K562 (cell line): ENCODE measurements at regions not wholly inside any gene's neighbourhood (a gene's known extent, or its start where the extent isn't known, plus 50 kb on each side); places are given as distances from the start of the nearest gene placed in this dataset.

ENCODE experiments used
- ATAC-seq: fragments of 200-7000 bp; cut with Tn5 transposase; 3 replicates; pipeline ENCODE4 v1.9.1; 2020; ENCODE audit warnings: moderate library complexity
- BruUV-seq: library from RNA; stranded (reverse); fragments of 400-500 nt; replicated peaks from 2 replicates; lab custom pipeline; 2021; lab: Mats Ljungman, UMichigan
- CTCF ChIA-PET: fragments of 300-600 bp; formaldehyde crosslinking; extraction: SDS; loops from one replicate; lab custom pipeline; 2021; ENCODE audit warnings: low intra/inter-chr PET ratio; lab: Yijun Ruan, JAX
- POLR2A ChIA-PET: fragments of 300-600, 350-650 bp; sonication (Branson Sonifier 250); formaldehyde crosslinking; extraction: SDS; loops from one replicate; lab custom pipeline; 2021; ENCODE audit warnings: antibody characterized with exemption, inconsistent platforms; lab: Yijun Ruan, JAX
- DNase-seq, 4 experiments: peaks; one replicate each; pipeline versions ENCODE4 v3.0.0 to v3.0.0-alpha.2; 2011 to 2018; ENCODE audit warnings: low spot score in 3 of 4, mixed read lengths in 3 of 4; ENCODE audit errors: extremely low read depth in 1 of 4
- FAIRE-seq: peaks from 2 replicates; lab custom pipeline; 2011; peaks lifted over from hg19 to GRCh38; lab: Jason Lieb, UNC
- H2AFZ ChIP-seq: 2 replicates; pipeline ENCODE4 v1.6.0; 2011; ENCODE audit warnings: low read depth, low read length, control low read depth, inconsistent platforms
- H3K27ac ChIP-seq: fragments of 200-600 bp; 3 replicates; pipeline ENCODE4 v1.8.0; 2011; ENCODE audit warnings: low read depth, mild to moderate bottlenecking, control low read depth, inconsistent platforms, low read length, moderate library complexity, mixed read lengths; ENCODE audit errors: extremely low read depth
- H3K27me3 ChIP-seq, 2 experiments: fragments of 300-600 bp in 1 of 2; 2 replicates in 1 of 2; 3 replicates in 1 of 2; pipeline versions ENCODE4 v1.6.0 to v1.8.0; 2011; ENCODE audit warnings: inconsistent platforms in 2 of 2, low read length in 2 of 2, mild to moderate bottlenecking in 1 of 2, mixed read lengths in 1 of 2, moderate library complexity in 1 of 2; ENCODE audit not compliant: control insufficient read depth in 2 of 2, insufficient read depth in 2 of 2
- H3K36me3 ChIP-seq: fragments of 300-600 bp; 3 replicates; pipeline ENCODE4 v1.8.0; 2011; ENCODE audit warnings: mild to moderate bottlenecking, low read length, inconsistent platforms; ENCODE audit not compliant: control insufficient read depth, insufficient read depth
- H3K4me1 ChIP-seq, 2 experiments: fragments of 200-600 bp in 1 of 2; replicated peaks in 1 of 2; 2 replicates in 1 of 2; 3 replicates in 1 of 2; pipeline versions ENCODE4 v1.5.1 to v1.8.0; 2011; ENCODE audit warnings: inconsistent platforms in 2 of 2, low read length in 2 of 2, mild to moderate bottlenecking in 1 of 2, mixed read lengths in 1 of 2, moderate library complexity in 1 of 2; ENCODE audit not compliant: control insufficient read depth in 2 of 2, insufficient read depth in 2 of 2
- H3K4me2 ChIP-seq: 2 replicates; pipeline ENCODE4 v1.6.1; 2011; ENCODE audit warnings: low read length, control low read depth, inconsistent platforms, mixed read lengths; ENCODE audit not compliant: insufficient read depth
- H3K4me3 ChIP-seq: fragments of 200-600 bp; sonication (generic), shearing (Covaris generic); 2 replicates; pipeline ENCODE4 v1.5.1; 2016; ENCODE audit warnings: control low read depth, inconsistent platforms
- H3K79me2 ChIP-seq: fragments of 200-600 bp; 3 replicates; pipeline ENCODE4 v1.8.0; 2011; ENCODE audit warnings: low read length, inconsistent platforms; ENCODE audit not compliant: control insufficient read depth, insufficient read depth
- H3K9ac ChIP-seq, 2 experiments: 2 replicates each; pipeline versions ENCODE4 v1.6.0 to v1.6.1; 2011; ENCODE audit warnings: low read depth in 2 of 2, low read length in 2 of 2, control low read depth in 1 of 2, inconsistent platforms in 1 of 2, mild to moderate bottlenecking in 1 of 2, mixed read lengths in 1 of 2; ENCODE audit not compliant: insufficient read depth in 1 of 2
- H3K9me1 ChIP-seq: one replicate; pipeline ENCODE4 v1.6.0; 2011; ENCODE audit warnings: inconsistent platforms, mild to moderate bottlenecking, low read length, moderate library complexity; ENCODE audit not compliant: control insufficient read depth, insufficient read depth
- H3K9me3 ChIP-seq: replicated peaks from 2 replicates; pipeline ENCODE4 v1.5.1; 2011; ENCODE audit warnings: low read depth, low read length, inconsistent platforms; ENCODE audit not compliant: control insufficient read depth, insufficient read depth
- H4K20me1 ChIP-seq: replicated peaks from 2 replicates; pipeline ENCODE4 v1.6.1; 2011; ENCODE audit warnings: low read length, inconsistent platforms, mixed read lengths; ENCODE audit not compliant: control insufficient read depth, insufficient read depth
- EHMT2 ChIP-seq: fragments of 450-650 bp; IDR thresholded peaks from 2 replicates; pipeline ENCODE4 v1.6.1; 2018; ENCODE audit warnings: antibody characterized with exemption
- MIER1 ChIP-seq: fragments of 450-650 bp; IDR thresholded peaks from 2 replicates; pipeline ENCODE4 v1.6.1; 2016; ENCODE audit warnings: antibody characterized with exemption, mild to moderate bottlenecking, low read depth
- WGBS: fragments of 100-300 bp; shearing (Covaris generic); methylation state at CpG from one replicate; pipeline ENCODE4 v1.1.6; 2016; ENCODE audit warnings: low coverage, mixed read lengths; ENCODE audit not compliant: insufficient coverage; ENCODE audit errors: missing lambda C conversion rate; 5-methylcytosine and 5-hydroxymethylcytosine counted together
- in situ Hi-C: fragments of 300-500 bp; cut with MboI; formaldehyde crosslinking; loops from 4 replicates; pipeline ENCODE4 v1.15.0; 2018; ENCODE audit warnings: inconsistent platforms, mixed read lengths
- intact Hi-C: fragments of 100-400 bp; cut with micrococcal nuclease; formaldehyde crosslinking; loops from 2 replicates; pipeline ENCODE4 v1.14.2; 2022
- TF ChIP-seq, protein P1 (sequence below): fragments of 250-450 bp; sonication (Bioruptor Pico); IDR thresholded peaks from 2 replicates; pipeline ENCODE4 v1.5.0; 2020; ENCODE audit warnings: mild to moderate bottlenecking, borderline replicate concordance
- TF ChIP-seq, protein P2 (sequence below): sonication (generic); IDR thresholded peaks from 2 replicates; pipeline ENCODE4 v1.6.1; 2016
- TF ChIP-seq, protein P3 (sequence below), 2 experiments: IDR thresholded peaks; 2 replicates each; pipeline ENCODE4 v1.6.1; 2012; ENCODE audit warnings: improper control_type of control experiment in 2 of 2, low read depth in 2 of 2, low read length in 2 of 2, borderline replicate concordance in 1 of 2
- TF ChIP-seq, protein P4 (sequence below), 2 experiments: fragments of 150-350 bp in 1 of 2; IDR thresholded peaks; 2 replicates each; pipeline ENCODE4 v1.6.1; 2012 to 2016; ENCODE audit warnings: low read depth in 2 of 2, low read length in 2 of 2, mild to moderate bottlenecking in 1 of 2, moderate library complexity in 1 of 2

DNA sequence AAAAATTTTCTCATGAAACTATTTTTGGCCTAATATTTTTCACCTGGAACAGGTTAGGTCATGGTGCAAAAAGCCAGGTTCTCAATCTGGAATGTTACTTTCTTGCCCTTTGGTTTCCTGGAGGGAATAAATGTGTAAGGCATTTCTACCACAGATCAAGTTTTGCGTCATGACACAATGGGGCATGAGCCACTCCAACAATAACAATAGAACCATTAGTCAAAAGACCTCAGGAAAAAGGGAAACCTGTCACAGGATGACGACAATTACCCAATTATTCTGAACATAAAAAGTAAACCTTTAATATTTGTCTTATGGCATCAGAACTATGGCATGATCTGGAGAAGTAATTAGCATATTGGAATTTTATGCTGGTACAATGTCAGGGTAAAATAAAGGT lies 88.2 kb upstream of the HNRNPA3 start (continued):
- TF ChIP-seq, protein P1, sequence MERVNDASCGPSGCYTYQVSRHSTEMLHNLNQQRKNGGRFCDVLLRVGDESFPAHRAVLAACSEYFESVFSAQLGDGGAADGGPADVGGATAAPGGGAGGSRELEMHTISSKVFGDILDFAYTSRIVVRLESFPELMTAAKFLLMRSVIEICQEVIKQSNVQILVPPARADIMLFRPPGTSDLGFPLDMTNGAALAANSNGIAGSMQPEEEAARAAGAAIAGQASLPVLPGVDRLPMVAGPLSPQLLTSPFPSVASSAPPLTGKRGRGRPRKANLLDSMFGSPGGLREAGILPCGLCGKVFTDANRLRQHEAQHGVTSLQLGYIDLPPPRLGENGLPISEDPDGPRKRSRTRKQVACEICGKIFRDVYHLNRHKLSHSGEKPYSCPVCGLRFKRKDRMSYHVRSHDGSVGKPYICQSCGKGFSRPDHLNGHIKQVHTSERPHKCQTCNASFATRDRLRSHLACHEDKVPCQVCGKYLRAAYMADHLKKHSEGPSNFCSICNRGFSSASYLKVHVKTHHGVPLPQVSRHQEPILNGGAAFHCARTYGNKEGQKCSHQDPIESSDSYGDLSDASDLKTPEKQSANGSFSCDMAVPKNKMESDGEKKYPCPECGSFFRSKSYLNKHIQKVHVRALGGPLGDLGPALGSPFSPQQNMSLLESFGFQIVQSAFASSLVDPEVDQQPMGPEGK = no peak
- TF ChIP-seq, protein P2, sequence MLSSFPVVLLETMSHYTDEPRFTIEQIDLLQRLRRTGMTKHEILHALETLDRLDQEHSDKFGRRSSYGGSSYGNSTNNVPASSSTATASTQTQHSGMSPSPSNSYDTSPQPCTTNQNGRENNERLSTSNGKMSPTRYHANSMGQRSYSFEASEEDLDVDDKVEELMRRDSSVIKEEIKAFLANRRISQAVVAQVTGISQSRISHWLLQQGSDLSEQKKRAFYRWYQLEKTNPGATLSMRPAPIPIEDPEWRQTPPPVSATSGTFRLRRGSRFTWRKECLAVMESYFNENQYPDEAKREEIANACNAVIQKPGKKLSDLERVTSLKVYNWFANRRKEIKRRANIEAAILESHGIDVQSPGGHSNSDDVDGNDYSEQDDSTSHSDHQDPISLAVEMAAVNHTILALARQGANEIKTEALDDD = no peak
- TF ChIP-seq, protein P3, sequence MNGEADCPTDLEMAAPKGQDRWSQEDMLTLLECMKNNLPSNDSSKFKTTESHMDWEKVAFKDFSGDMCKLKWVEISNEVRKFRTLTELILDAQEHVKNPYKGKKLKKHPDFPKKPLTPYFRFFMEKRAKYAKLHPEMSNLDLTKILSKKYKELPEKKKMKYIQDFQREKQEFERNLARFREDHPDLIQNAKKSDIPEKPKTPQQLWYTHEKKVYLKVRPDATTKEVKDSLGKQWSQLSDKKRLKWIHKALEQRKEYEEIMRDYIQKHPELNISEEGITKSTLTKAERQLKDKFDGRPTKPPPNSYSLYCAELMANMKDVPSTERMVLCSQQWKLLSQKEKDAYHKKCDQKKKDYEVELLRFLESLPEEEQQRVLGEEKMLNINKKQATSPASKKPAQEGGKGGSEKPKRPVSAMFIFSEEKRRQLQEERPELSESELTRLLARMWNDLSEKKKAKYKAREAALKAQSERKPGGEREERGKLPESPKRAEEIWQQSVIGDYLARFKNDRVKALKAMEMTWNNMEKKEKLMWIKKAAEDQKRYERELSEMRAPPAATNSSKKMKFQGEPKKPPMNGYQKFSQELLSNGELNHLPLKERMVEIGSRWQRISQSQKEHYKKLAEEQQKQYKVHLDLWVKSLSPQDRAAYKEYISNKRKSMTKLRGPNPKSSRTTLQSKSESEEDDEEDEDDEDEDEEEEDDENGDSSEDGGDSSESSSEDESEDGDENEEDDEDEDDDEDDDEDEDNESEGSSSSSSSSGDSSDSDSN (IDR thresholded peaks at IDR 0.05; ENCODE audit: borderline replicate concordance in 1 of 2, low read depth in 2 of 2, low read length in 2 of 2) = no peak

DNA sequence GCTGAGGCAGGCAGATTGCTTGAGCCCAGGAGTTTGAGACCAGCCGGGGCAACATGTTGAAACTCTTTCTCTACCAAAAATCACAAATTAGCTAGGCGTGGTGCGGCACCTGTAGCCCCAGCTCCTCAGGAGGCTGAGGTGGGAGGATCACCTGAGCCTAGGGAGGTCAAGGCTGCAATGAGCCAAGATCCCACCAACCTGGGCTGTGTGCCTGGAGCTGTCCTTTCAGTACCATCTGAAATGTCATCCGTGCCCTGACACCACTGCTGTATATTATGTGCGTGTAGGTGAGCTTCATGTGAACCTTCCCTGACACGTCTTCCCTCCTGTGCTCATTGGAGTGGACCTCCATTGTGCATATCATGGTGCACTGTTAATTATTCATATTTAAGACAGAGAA lies 84.8 kb upstream of the HNRNPA3 start:
- H3K4me2 ChIP-seq = no peak overlapping the region
- H3K27me3 ChIP-seq = peaks cover 16 to 18% of the 10 kb centered on the region in 2 experiments; a peak in 2 of 5 replicates
- no TSS peak for BruUV-seq
- CTCF ChIA-PET = no interaction called here
- H3K79me2 ChIP-seq = no peaks in the 10 kb centered on the region
- no peaks in the 10 kb centered on the region for H3K36me3 ChIP-seq
- FAIRE-seq (no peak), DNase-seq (no peak), ATAC-seq (peak; percentile 55; the same call in 2 of the 3 replicates)
- H3K9ac ChIP-seq = no peak overlapping the region
- no peaks in the 10 kb centered on the region for H4K20me1 ChIP-seq
- H3K4me1 ChIP-seq = no peaks in the 10 kb centered on the region
- H2AFZ ChIP-seq = no peak overlapping the region
- WGBS = 0% methylated on average over 6 of the region's 6 CpGs
- H3K4me3 ChIP-seq = no peak overlapping the region
- intact Hi-C loops (no loop called here), in situ Hi-C loops (no loop called here)
- no peaks in the 10 kb centered on the region for H3K9me3 ChIP-seq
- POLR2A ChIA-PET = no interaction called here
- H3K27ac ChIP-seq = no peak overlapping the region
- H3K9me1 ChIP-seq = no peaks in the 10 kb centered on the region
- TF ChIP-seq, protein P4, sequence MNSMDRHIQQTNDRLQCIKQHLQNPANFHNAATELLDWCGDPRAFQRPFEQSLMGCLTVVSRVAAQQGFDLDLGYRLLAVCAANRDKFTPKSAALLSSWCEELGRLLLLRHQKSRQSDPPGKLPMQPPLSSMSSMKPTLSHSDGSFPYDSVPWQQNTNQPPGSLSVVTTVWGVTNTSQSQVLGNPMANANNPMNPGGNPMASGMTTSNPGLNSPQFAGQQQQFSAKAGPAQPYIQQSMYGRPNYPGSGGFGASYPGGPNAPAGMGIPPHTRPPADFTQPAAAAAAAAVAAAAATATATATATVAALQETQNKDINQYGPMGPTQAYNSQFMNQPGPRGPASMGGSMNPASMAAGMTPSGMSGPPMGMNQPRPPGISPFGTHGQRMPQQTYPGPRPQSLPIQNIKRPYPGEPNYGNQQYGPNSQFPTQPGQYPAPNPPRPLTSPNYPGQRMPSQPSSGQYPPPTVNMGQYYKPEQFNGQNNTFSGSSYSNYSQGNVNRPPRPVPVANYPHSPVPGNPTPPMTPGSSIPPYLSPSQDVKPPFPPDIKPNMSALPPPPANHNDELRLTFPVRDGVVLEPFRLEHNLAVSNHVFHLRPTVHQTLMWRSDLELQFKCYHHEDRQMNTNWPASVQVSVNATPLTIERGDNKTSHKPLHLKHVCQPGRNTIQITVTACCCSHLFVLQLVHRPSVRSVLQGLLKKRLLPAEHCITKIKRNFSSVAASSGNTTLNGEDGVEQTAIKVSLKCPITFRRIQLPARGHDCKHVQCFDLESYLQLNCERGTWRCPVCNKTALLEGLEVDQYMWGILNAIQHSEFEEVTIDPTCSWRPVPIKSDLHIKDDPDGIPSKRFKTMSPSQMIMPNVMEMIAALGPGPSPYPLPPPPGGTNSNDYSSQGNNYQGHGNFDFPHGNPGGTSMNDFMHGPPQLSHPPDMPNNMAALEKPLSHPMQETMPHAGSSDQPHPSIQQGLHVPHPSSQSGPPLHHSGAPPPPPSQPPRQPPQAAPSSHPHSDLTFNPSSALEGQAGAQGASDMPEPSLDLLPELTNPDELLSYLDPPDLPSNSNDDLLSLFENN (IDR thresholded peaks at IDR 0.05; ENCODE audit: low read depth in 2 of 2, low read length in 2 of 2) = no peak
- TF ChIP-seq EHMT2 (peak; percentile 80; the same call in 1 of the 2 replicates), MIER1 (peak; percentile 47; the same call in 1 of the 2 replicates)
